Activated effector memory CD4-positive, alpha-beta T cell treated with anti-CD3 and anti-CD28 coated beads, Interleukin-2, amount 50 U/mL, for 16 hours (primary cell): ENCODE measurements at regions not wholly inside any gene's neighbourhood (a gene's known extent, or its start where the extent isn't known, plus 50 kb on each side); places are given as distances from the start of the nearest gene placed in this dataset.
"Not testable (repeated sequence)": the region's sequence is repeated elsewhere in the genome, so short reads cannot be mapped to it uniquely, and the experiment has no call there.

ENCODE experiments used
- DNase-seq: peaks from one replicate; pipeline ENCODE4 v3.0.0-alpha.2; 2020

GRCh38 chr14:29982171-29982570, 54.5 kb upstream of the PRKD1 start:
- DNase-seq, result no peak

GRCh38 chr14:29982993-29983392, 55.3 kb upstream of the PRKD1 start:
- DNase-seq, result no peak

GRCh38 chr14:29990344-29990857, 62.8 kb upstream of the PRKD1 start:
- DNase-seq, result not testable (repeated sequence)

- no peak for DNase-seq
These were observed 63.3 kb upstream of the PRKD1 start for GRCh38 chr14:29990993-29991392.

GRCh38 chr14:29993143-29993542, 65.5 kb upstream of the PRKD1 start:
- no peak for DNase-seq

- DNase-seq, result no peak
These were observed 71.4 kb upstream of the PRKD1 start for GRCh38 chr14:29999013-29999539.

GRCh38 chr14:30002859-30003258, 75.2 kb upstream of the PRKD1 start:
- no peak for DNase-seq

GRCh38 chr14:30005114-30005808, 77.6 kb upstream of the PRKD1 start:
- no peak for DNase-seq

- no peak for DNase-seq
These were observed 79.0 kb upstream of the PRKD1 start for GRCh38 chr14:30006695-30007094.

- no peak for DNase-seq
These were observed 87.8 kb upstream of the PRKD1 start for GRCh38 chr14:30015489-30015888.

- DNase-seq, result no peak
These were observed 88.4 kb upstream of the PRKD1 start for GRCh38 chr14:30016002-30016401.

GRCh38 chr14:30017370-30017993, 89.8 kb upstream of the PRKD1 start:
- DNase-seq, result no peak

GRCh38 chr14:30020271-30020670, 92.6 kb upstream of the PRKD1 start:
- DNase-seq, result no peak

GRCh38 chr14:30020687-30021086, 93.0 kb upstream of the PRKD1 start:
- DNase-seq, result no peak

GRCh38 chr14:30023350-30023749, 95.7 kb upstream of the PRKD1 start:
- DNase-seq, result not testable (repeated sequence)

- no peak for DNase-seq
These were observed 106.5 kb upstream of the PRKD1 start for GRCh38 chr14:30034152-30034551.

GRCh38 chr14:30035361-30035760, 107.7 kb upstream of the PRKD1 start:
- DNase-seq, result no peak

- no peak for DNase-seq
These were observed 118.1 kb upstream of the PRKD1 start for GRCh38 chr14:30045720-30046119.

- no peak for DNase-seq
These were observed 125.5 kb upstream of the PRKD1 start for GRCh38 chr14:30053103-30053502.

- DNase-seq, result no peak
These were observed 126.6 kb upstream of the PRKD1 start for GRCh38 chr14:30054201-30054600.

- DNase-seq, result no peak
These were observed 130.8 kb upstream of the PRKD1 start for GRCh38 chr14:30058401-30058800.

- no peak for DNase-seq
These were observed 136.1 kb upstream of the PRKD1 start for GRCh38 chr14:30063746-30064145.

- DNase-seq, result no peak
These were observed 136.8 kb upstream of the PRKD1 start for GRCh38 chr14:30064454-30064853.

GRCh38 chr14:30069536-30069935, 141.9 kb upstream of the PRKD1 start:
- DNase-seq, result no peak
